Neural cell (in vitro differentiated cells): ENCODE measurements at regions not wholly inside any gene's neighbourhood (a gene's known extent, or its start where the extent isn't known, plus 50 kb on each side); places are given as distances from the start of the nearest gene placed in this dataset.

Experiments used
- H2AFZ ChIP-seq: fragments of 200-600, 300-800 bp; sonication (generic), shearing (Covaris generic); 2 replicates; pipeline ENCODE4 v1.6.0; 2014; ENCODE audit warnings: low read depth, mild to moderate bottlenecking, antibody characterized with exemption, low read length, moderate library complexity
- H3F3A ChIP-seq: fragments of 200-600 bp; shearing (Covaris generic); 2 replicates; pipeline ENCODE4 v1.6.1; 2016; ENCODE audit warnings: mild to moderate bottlenecking, moderate library complexity, mixed read lengths, antibody characterized with exemption, low read length; ENCODE audit not compliant: insufficient read depth, poor library complexity, severe bottlenecking
- H3K27ac ChIP-seq: fragments of 200-600, 300-800 bp; sonication (generic), shearing (Covaris generic); 2 replicates; pipeline ENCODE4 v1.5.1; 2014; ENCODE audit warnings: mild to moderate bottlenecking, low read length, moderate library complexity
- H3K27me3 ChIP-seq: fragments of 300-800, 200-600 bp; sonication (generic), shearing (Covaris generic); 2 replicates; pipeline ENCODE4 v1.6.0; 2014; ENCODE audit warnings: mild to moderate bottlenecking, low read depth, low read length, moderate library complexity; ENCODE audit not compliant: insufficient read depth
- H3K36me3 ChIP-seq: fragments of 300-800, 200-600 bp; sonication (generic), shearing (Covaris generic); 2 replicates; pipeline ENCODE4 v1.5.1; 2014; ENCODE audit warnings: mild to moderate bottlenecking, antibody characterized with exemption, low read length, moderate library complexity; ENCODE audit not compliant: insufficient read depth
- H3K4me2 ChIP-seq: fragments of 300-800, 200-600 bp; sonication (generic), shearing (Covaris generic); 2 replicates; pipeline ENCODE4 v1.6.0; 2014; ENCODE audit warnings: mild to moderate bottlenecking, low read length
- H3K4me3 ChIP-seq: fragments of 300-800, 200-600 bp; sonication (generic), shearing (Covaris generic); 2 replicates; pipeline ENCODE4 v1.5.1; 2014; ENCODE audit warnings: mild to moderate bottlenecking, low read length, moderate library complexity
- H3K79me2 ChIP-seq: fragments of 200-600 bp; shearing (Covaris generic); replicated peaks from 2 replicates; pipeline ENCODE4 v1.6.0; 2014; ENCODE audit warnings: mild to moderate bottlenecking, low read length, moderate library complexity; ENCODE audit not compliant: insufficient read depth
- H3K9ac ChIP-seq: fragments of 300-800, 200-600 bp; sonication (generic), shearing (Covaris generic); 2 replicates; pipeline ENCODE4 v1.6.1; 2016; ENCODE audit warnings: mild to moderate bottlenecking, low read length, mixed read lengths
- H3K9me2 ChIP-seq: fragments of 200-600 bp; shearing (Covaris generic); 2 replicates; pipeline ENCODE4 v1.6.1; 2016; ENCODE audit warnings: mild to moderate bottlenecking, low read length, mixed read lengths; ENCODE audit not compliant: insufficient read depth
- H3K9me3 ChIP-seq: fragments of 200-600, 300-800 bp; sonication (generic), shearing (Covaris generic); 2 replicates; pipeline ENCODE4 v1.6.1; 2016; ENCODE audit warnings: mild to moderate bottlenecking, mixed run types, low read length, moderate library complexity, mixed read lengths
- H4K20me1 ChIP-seq: fragments of 200-600 bp; shearing (Covaris generic); 2 replicates; pipeline ENCODE4 v1.6.1; 2016; ENCODE audit warnings: mild to moderate bottlenecking, mixed run types; ENCODE audit not compliant: insufficient read depth
- CTCF ChIP-seq: fragments of 450-650 bp; IDR thresholded peaks from 2 replicates; pipeline ENCODE4 v1.5.1; 2014; ENCODE audit warnings: antibody characterized with exemption, mild to moderate bottlenecking, moderate library complexity; ENCODE audit not compliant: poor library complexity, severe bottlenecking
- EP300 ChIP-seq: fragments of 450-650 bp; conservative IDR thresholded peaks from 2 replicates; pipeline ENCODE4 v1.6.1; 2014; ENCODE audit warnings: antibody characterized with exemption, mild to moderate bottlenecking, moderate library complexity; ENCODE audit not compliant: poor library complexity, severe bottlenecking
- EZH2 ChIP-seq: fragments of 200-600, 300-800 bp; shearing (Covaris generic), sonication (generic); IDR thresholded peaks from 2 replicates; pipeline ENCODE4 v1.6.1; 2014; ENCODE audit warnings: antibody characterized with exemption, low read length, borderline replicate concordance, mild to moderate bottlenecking; ENCODE audit not compliant: insufficient read depth, poor library complexity, severe bottlenecking
- MXI1 ChIP-seq: fragments of 450-650 bp; conservative IDR thresholded peaks from 2 replicates; pipeline ENCODE4 v1.6.1; 2014; ENCODE audit warnings: antibody characterized with exemption, mild to moderate bottlenecking; ENCODE audit not compliant: poor library complexity, severe bottlenecking
- POLR2AphosphoS5 ChIP-seq: IDR thresholded peaks from 2 replicates; pipeline ENCODE4 v1.6.1; 2012
- RAD21 ChIP-seq: fragments of 450-650 bp; conservative IDR thresholded peaks from 2 replicates; pipeline ENCODE4 v1.6.1; 2014; ENCODE audit warnings: antibody characterized with exemption, mild to moderate bottlenecking, moderate library complexity
- REST ChIP-seq: IDR thresholded peaks from 2 replicates; pipeline ENCODE4 v1.6.1; 2012; ENCODE audit warnings: borderline replicate concordance
- SMC3 ChIP-seq: fragments of 450-650 bp; conservative IDR thresholded peaks from 2 replicates; pipeline ENCODE4 v1.6.1; 2014; ENCODE audit warnings: antibody characterized with exemption, mild to moderate bottlenecking, moderate library complexity; ENCODE audit not compliant: poor library complexity
- TAF1 ChIP-seq: IDR thresholded peaks from 2 replicates; pipeline ENCODE4 v1.6.1; 2012; ENCODE audit warnings: low read depth

DNA sequence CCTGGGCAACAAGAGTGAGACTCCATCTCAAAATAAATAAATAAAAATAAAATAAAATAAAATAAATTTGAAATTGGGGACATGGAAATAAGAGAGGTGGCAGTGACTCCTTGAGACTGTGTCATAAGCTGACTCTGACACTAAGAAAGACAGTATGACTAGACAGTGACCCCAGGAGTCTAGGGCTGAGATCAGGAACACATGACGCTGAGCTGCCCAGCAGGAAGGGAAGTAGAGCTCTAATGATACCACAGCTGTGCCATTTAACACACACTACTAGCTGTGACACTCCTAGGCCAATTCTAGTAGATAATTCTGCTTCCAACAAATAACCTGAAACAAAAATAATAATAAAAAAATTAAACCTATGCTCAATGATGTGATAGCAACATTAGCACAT lies 293.0 kb downstream of the SEC61B start:
- TF ChIP-seq REST (no peak), POLR2AphosphoS5 (no peak), EP300 (no peak), TAF1 (no peak), RAD21 (no peak), MXI1 (no peak), EZH2 (no peak), CTCF (no peak), SMC3 (no peak)
- no peaks in the 10 kb centered on the region for H3K9me3 ChIP-seq

DNA sequence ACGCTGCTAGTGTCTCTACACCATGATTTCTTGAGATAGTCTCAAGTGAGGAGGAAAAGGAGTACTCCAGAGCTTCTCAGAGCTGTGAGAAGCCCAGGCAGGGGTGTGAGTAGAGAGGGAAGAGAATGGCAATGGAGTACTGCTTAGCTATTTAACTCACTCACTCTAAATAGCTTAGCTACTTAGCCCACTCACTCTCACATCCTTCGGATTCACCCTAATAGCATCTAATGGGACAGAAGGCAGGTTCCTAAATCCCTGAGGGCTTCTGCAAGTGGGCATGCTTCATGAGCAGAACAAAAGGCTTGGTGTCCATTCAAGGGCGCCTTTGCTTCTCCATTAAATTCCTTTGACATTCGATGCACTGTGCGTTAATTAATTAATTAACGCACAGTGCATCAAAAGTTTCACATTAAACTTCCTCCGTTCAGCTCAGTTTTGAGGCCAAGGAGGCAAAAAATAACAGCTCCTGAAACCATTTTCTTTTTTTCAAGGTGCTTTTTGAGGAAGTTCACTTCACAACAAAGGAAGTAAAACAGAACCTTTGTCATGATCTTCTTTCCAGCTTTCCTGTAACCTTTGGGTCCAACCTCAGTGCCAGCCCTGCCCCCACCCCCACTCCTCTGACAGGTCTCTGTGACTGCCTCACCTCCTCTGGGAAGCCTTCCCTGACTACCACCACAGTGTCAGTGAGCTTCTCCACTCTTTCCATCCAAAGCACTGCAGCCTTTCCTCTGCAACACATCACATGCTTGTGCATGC lies 294.0 kb downstream of the SEC61B start:
- H3K9me2 ChIP-seq = no peaks in the 10 kb centered on the region
- H3K4me2 ChIP-seq = no peak overlapping the region
- no peak overlapping the region for H3K27ac ChIP-seq
- no peak overlapping the region for H2AFZ ChIP-seq
- no peaks in the 10 kb centered on the region for H3K36me3 ChIP-seq
- no peak overlapping the region for H3K4me3 ChIP-seq
- no peak overlapping the region for H3K9ac ChIP-seq
- H3K79me2 ChIP-seq = no peaks in the 10 kb centered on the region
- TF ChIP-seq EP300 (no peak), MXI1 (no peak), EZH2 (no peak), RAD21 (no peak), POLR2AphosphoS5 (no peak), TAF1 (no peak), SMC3 (no peak), REST (no peak), CTCF (no peak)
- H3K27me3 ChIP-seq = no peaks in the 10 kb centered on the region
- H3F3A ChIP-seq = no peaks in the 10 kb centered on the region
- no peaks in the 10 kb centered on the region for H4K20me1 ChIP-seq
- H3K9me3 ChIP-seq = no peaks in the 10 kb centered on the region

More for the DNA sequence above, 293.0 kb downstream of the SEC61B start:
- Histone ChIP-seq H3K4me2 (no peak overlapping the region), H3K36me3 (no peaks in the 10 kb centered on the region), H3K9ac (no peak overlapping the region), H3K4me3 (no peak overlapping the region), H2AFZ (no peak overlapping the region), H4K20me1 (no peaks in the 10 kb centered on the region), H3K27me3 (no peaks in the 10 kb centered on the region), H3F3A (no peaks in the 10 kb centered on the region), H3K79me2 (no peaks in the 10 kb centered on the region), H3K27ac (no peak overlapping the region), H3K9me2 (no peaks in the 10 kb centered on the region)
